GM12891 (cell line): ENCODE measurements at regions not wholly inside any gene's neighbourhood (a gene's known extent, or its start where the extent isn't known, plus 50 kb on each side); places are given as distances from the start of the nearest gene placed in this dataset.

Experiments used
- PAX5 ChIP-seq: IDR thresholded peaks from 2 replicates; pipeline ENCODE4 v1.6.1; 2011; ENCODE audit warnings: low read length, moderate library complexity, mild to moderate bottlenecking; ENCODE audit not compliant: insufficient read depth, severe bottlenecking
- POLR2A ChIP-seq: IDR thresholded peaks from 2 replicates; pipeline ENCODE4 v1.6.1; 2011; ENCODE audit warnings: low read depth, low read length, control low read depth
- POLR2AphosphoS5 ChIP-seq: IDR thresholded peaks from 2 replicates; pipeline ENCODE4 v1.6.1; 2011; ENCODE audit warnings: low read depth, low read length, control low read depth
- POU2F2 ChIP-seq: IDR thresholded peaks from 2 replicates; pipeline ENCODE4 v1.6.1; 2011; ENCODE audit warnings: low read depth, mild to moderate bottlenecking, control low read depth, low read length, moderate library complexity
- SPI1 ChIP-seq: IDR thresholded peaks from 2 replicates; pipeline ENCODE4 v1.6.1; 2011; ENCODE audit warnings: low read depth, low read length, control low read depth
- TAF1 ChIP-seq: IDR thresholded peaks from 2 replicates; pipeline ENCODE4 v1.6.1; 2011; ENCODE audit warnings: low read depth, low read length, control low read depth

DNA sequence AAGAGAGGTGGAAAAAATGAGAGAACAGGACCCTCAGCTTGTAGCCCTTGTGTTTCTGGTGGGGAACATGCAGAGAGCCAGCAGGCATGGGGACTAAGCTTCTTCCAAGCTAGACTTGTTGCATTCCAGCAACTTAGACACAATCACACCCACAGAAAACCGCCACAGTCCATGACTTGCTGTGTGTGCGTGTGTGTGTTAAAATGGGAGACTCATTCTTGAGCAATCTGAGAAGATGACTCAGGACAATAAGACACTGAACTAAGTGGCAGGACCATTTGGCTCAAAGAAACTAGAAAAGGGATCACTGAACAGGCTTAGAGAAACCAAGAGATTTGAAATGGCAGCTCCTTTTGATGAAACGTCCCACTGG lies 78.0 kb downstream of the HLX start:
- TF ChIP-seq POLR2A: no peak
- no peak for TF ChIP-seq POLR2AphosphoS5
- TF ChIP-seq SPI1: no peak
- no peak for TF ChIP-seq TAF1
- TF ChIP-seq PAX5: no peak
- no peak for TF ChIP-seq POU2F2
